ENCODE measurements at regions not wholly inside any gene's neighbourhood (a gene's known extent, or its start where the extent isn't known, plus 50 kb on each side); places are given as distances from the start of the nearest gene placed in this dataset.
A peak's percentile ranks its signal among the peaks of the same experiment; 100 is the strongest.

- DNase-seq (ENCODE audit: low spot score): no peak
- no peak for FAIRE-seq
Observed at GRCh38 chr3:30203301-30203700, 403.1 kb upstream of the TGFBR2 start.

GRCh38 chr3:30204126-30204525, 402.3 kb upstream of the TGFBR2 start:
- no peak for DNase-seq (ENCODE audit: low spot score)
- FAIRE-seq: no peak

GRCh38 chr3:30206051-30206450, 400.4 kb upstream of the TGFBR2 start:
- FAIRE-seq (no peak), DNase-seq (ENCODE audit: low spot score) (no peak)

GRCh38 chr3:30221619-30222018, 384.8 kb upstream of the TGFBR2 start:
- FAIRE-seq (no peak), DNase-seq (ENCODE audit: low spot score) (no peak)

GRCh38 chr3:30222441-30222840, 384.0 kb upstream of the TGFBR2 start:
- FAIRE-seq (no peak), DNase-seq (ENCODE audit: low spot score) (no peak)

- no peak for FAIRE-seq
Observed at GRCh38 chr3:30225021-30225420, 381.4 kb upstream of the TGFBR2 start.

GRCh38 chr3:30226601-30227151, 379.7 kb upstream of the TGFBR2 start:
- no peak for DNase-seq (ENCODE audit: low spot score)
- no peak for FAIRE-seq

More at GRCh38 chr3:30225021-30225420, 381.4 kb upstream of the TGFBR2 start:
- DNase-seq (ENCODE audit: low spot score): no peak

- DNase-seq (ENCODE audit: low spot score) (peak; percentile 8), FAIRE-seq (no peak)
Observed at GRCh38 chr3:30227571-30228301, 378.7 kb upstream of the TGFBR2 start.

- no peak for DNase-seq (ENCODE audit: low spot score)
- FAIRE-seq: no peak
Observed at GRCh38 chr3:30228302-30228631, 378.1 kb upstream of the TGFBR2 start.

- no peak for DNase-seq (ENCODE audit: low spot score)
- FAIRE-seq: no peak
Observed at GRCh38 chr3:30231277-30232141, 374.9 kb upstream of the TGFBR2 start.

GRCh38 chr3:30232142-30232541, 374.3 kb upstream of the TGFBR2 start:
- FAIRE-seq (no peak), DNase-seq (ENCODE audit: low spot score) (no peak)

- FAIRE-seq (no peak), DNase-seq (ENCODE audit: low spot score) (no peak)
Observed at GRCh38 chr3:30233913-30234646, 372.3 kb upstream of the TGFBR2 start.

- FAIRE-seq: no peak
- no peak for DNase-seq (ENCODE audit: low spot score)
Observed at GRCh38 chr3:30236011-30236410, 370.4 kb upstream of the TGFBR2 start.

- FAIRE-seq: no peak
Observed at GRCh38 chr3:30241721-30242120, 364.7 kb upstream of the TGFBR2 start.

GRCh38 chr3:30245858-30246622, 360.4 kb upstream of the TGFBR2 start:
- no peak for DNase-seq (ENCODE audit: low spot score)
- FAIRE-seq: no peak

More at GRCh38 chr3:30241721-30242120, 364.7 kb upstream of the TGFBR2 start:
- no peak for DNase-seq (ENCODE audit: low spot score)

- FAIRE-seq: no peak
- no peak for DNase-seq (ENCODE audit: low spot score)
Observed at GRCh38 chr3:30248423-30248822, 358.0 kb upstream of the TGFBR2 start.

GRCh38 chr3:30252474-30252873, 353.9 kb upstream of the TGFBR2 start:
- peak; percentile 20 for FAIRE-seq
- no peak for DNase-seq (ENCODE audit: low spot score)

GRCh38 chr3:30253832-30254231, 352.6 kb upstream of the TGFBR2 start:
- DNase-seq (ENCODE audit: low spot score): no peak
- FAIRE-seq: no peak

- FAIRE-seq (no peak), DNase-seq (ENCODE audit: low spot score) (no peak)
Observed at GRCh38 chr3:30256474-30256873, 349.9 kb upstream of the TGFBR2 start.

GRCh38 chr3:30258426-30259392, 347.7 kb upstream of the TGFBR2 start:
- FAIRE-seq: no peak
- no peak for DNase-seq (ENCODE audit: low spot score)
